H9 (cell line): ENCODE measurements at regions not wholly inside any gene's neighbourhood (a gene's known extent, or its start where the extent isn't known, plus 50 kb on each side); places are given as distances from the start of the nearest gene placed in this dataset.

ENCODE experiments used
- DNase-seq: peaks from one replicate; pipeline ENCODE4 v3.0.0-alpha.2; 2017
- H2AFZ ChIP-seq: one replicate; pipeline ENCODE4 v1.6.1; 2013; ENCODE audit warnings: mild to moderate bottlenecking, low read length, control low read depth, moderate library complexity
- H2AK5ac ChIP-seq: 2 replicates; pipeline ENCODE4 v1.6.1; 2013; ENCODE audit warnings: low read length, control low read depth, mixed read lengths; ENCODE audit not compliant: insufficient read length
- H2BK120ac ChIP-seq: one replicate; pipeline ENCODE4 v1.6.1; 2013; ENCODE audit warnings: low read depth, mild to moderate bottlenecking, low read length, control low read depth, inconsistent platforms; ENCODE audit not compliant: poor library complexity, severe bottlenecking
- H2BK12ac ChIP-seq: 2 replicates; pipeline ENCODE4 v1.6.1; 2013; ENCODE audit warnings: low read length, control low read depth, mixed read lengths, low read depth; ENCODE audit not compliant: insufficient read length
- H2BK15ac ChIP-seq: 2 replicates; pipeline ENCODE4 v1.6.1; 2013; ENCODE audit warnings: low read depth, low read length, control low read depth
- H2BK20ac ChIP-seq: one replicate; pipeline ENCODE4 v1.6.1; 2013; ENCODE audit warnings: low read depth, mild to moderate bottlenecking, low read length, control low read depth, inconsistent platforms; ENCODE audit not compliant: poor library complexity, severe bottlenecking
- H2BK5ac ChIP-seq: 2 replicates; pipeline ENCODE4 v1.6.1; 2013; ENCODE audit warnings: low read length, control low read depth, mixed read lengths; ENCODE audit not compliant: insufficient read length
- H3K14ac ChIP-seq: 2 replicates; pipeline ENCODE4 v1.6.1; 2013; ENCODE audit warnings: low read length, control low read depth; ENCODE audit not compliant: insufficient read depth
- H3K18ac ChIP-seq: 2 replicates; pipeline ENCODE4 v1.6.1; 2013; ENCODE audit warnings: low read depth, mild to moderate bottlenecking, mixed read lengths, low read length, control low read depth; ENCODE audit not compliant: insufficient read length
- H3K23ac ChIP-seq: 2 replicates; pipeline ENCODE4 v1.6.1; 2013; ENCODE audit warnings: low read length, control low read depth, mixed read lengths, low read depth; ENCODE audit not compliant: insufficient read length
- H3K23me2 ChIP-seq: 2 replicates; pipeline ENCODE4 v1.6.1; 2013; ENCODE audit warnings: low read depth, mild to moderate bottlenecking, mixed read lengths, low read length, control low read depth; ENCODE audit not compliant: insufficient read length, poor library complexity, severe bottlenecking
- H3K27ac ChIP-seq: 2 replicates; pipeline ENCODE4 v1.5.1; 2013; ENCODE audit warnings: low read length, control low read depth, mixed read lengths, low read depth; ENCODE audit not compliant: insufficient read length
- H3K27me3 ChIP-seq: 2 replicates; pipeline ENCODE4 v1.6.1; 2013; ENCODE audit warnings: low read length, control low read depth, inconsistent platforms; ENCODE audit not compliant: insufficient read depth
- H3K4ac ChIP-seq: 2 replicates; pipeline ENCODE4 v1.6.1; 2013; ENCODE audit warnings: low read depth, mild to moderate bottlenecking, control low read depth, inconsistent platforms, low read length, moderate library complexity
- H3K4me1 ChIP-seq: 2 replicates; pipeline ENCODE4 v1.6.1; 2013; ENCODE audit warnings: low read length, control low read depth, inconsistent platforms; ENCODE audit not compliant: insufficient read depth
- H3K4me2 ChIP-seq: 2 replicates; pipeline ENCODE4 v1.6.1; 2013; ENCODE audit warnings: low read length, control low read depth, mixed read lengths; ENCODE audit not compliant: insufficient read length, insufficient read depth
- H3K56ac ChIP-seq: 2 replicates; pipeline ENCODE4 v1.6.1; 2013; ENCODE audit warnings: low read depth, mild to moderate bottlenecking, mixed read lengths, low read length, control low read depth; ENCODE audit not compliant: insufficient read length
- H3K79me1 ChIP-seq: 2 replicates; pipeline ENCODE4 v1.6.1; 2013; ENCODE audit warnings: low read depth, mild to moderate bottlenecking, moderate library complexity, low read length, control low read depth, inconsistent platforms; ENCODE audit not compliant: insufficient read depth, poor library complexity, severe bottlenecking
- H3K79me2 ChIP-seq: 2 replicates; pipeline ENCODE4 v1.6.1; 2013; ENCODE audit warnings: low read length, control low read depth, inconsistent platforms; ENCODE audit not compliant: insufficient read depth
- H3K9ac ChIP-seq: 2 replicates; pipeline ENCODE4 v1.6.1; 2013; ENCODE audit warnings: low read length, control low read depth, mixed read lengths; ENCODE audit not compliant: insufficient read length; ENCODE audit errors: extremely low read depth
- H3K9me3 ChIP-seq: one replicate; pipeline ENCODE4 v1.6.1; 2013; ENCODE audit warnings: low read depth, low read length, inconsistent platforms; ENCODE audit not compliant: control insufficient read depth
- H3T11ph ChIP-seq: one replicate; pipeline ENCODE4 v1.6.1; 2013; ENCODE audit warnings: mild to moderate bottlenecking, low read length, control low read depth, inconsistent platforms
- H4K20me1 ChIP-seq: one replicate; pipeline ENCODE4 v1.6.1; 2013; ENCODE audit not compliant: control insufficient read depth, insufficient read length, insufficient read depth
- H4K5ac ChIP-seq: 2 replicates; pipeline ENCODE4 v1.6.1; 2013; ENCODE audit warnings: low read depth, mild to moderate bottlenecking, mixed read lengths, low read length, control low read depth; ENCODE audit not compliant: insufficient read length
- H4K8ac ChIP-seq: replicated peaks from 2 replicates; pipeline ENCODE4 v1.6.1; 2013; ENCODE audit warnings: low read length, control low read depth, mixed read lengths, low read depth; ENCODE audit not compliant: insufficient read length
- H4K91ac ChIP-seq: 2 replicates; pipeline ENCODE4 v1.6.1; 2013; ENCODE audit warnings: low read depth, mild to moderate bottlenecking, moderate library complexity, mixed read lengths, low read length, control low read depth; ENCODE audit not compliant: insufficient read length
- H3K27ac Mint-ChIP-seq, 3 experiments: 2 replicates in 2 of 3; 3 replicates in 1 of 3; pipeline ENCODE4 v1.8.0; 2020 to 2021; ENCODE audit warnings: mixed read lengths in 3 of 3, mild to moderate bottlenecking in 1 of 3, moderate library complexity in 1 of 3
- H3K27me3 Mint-ChIP-seq: 2 replicates; pipeline ENCODE4 v1.8.0; 2021; ENCODE audit warnings: low read depth, mild to moderate bottlenecking, moderate library complexity, mixed read lengths
- H3K36me3 Mint-ChIP-seq, 3 experiments: 2 replicates in 2 of 3; 3 replicates in 1 of 3; pipeline ENCODE4 v1.8.0; 2020 to 2021; ENCODE audit warnings: low read depth in 3 of 3, mixed read lengths in 3 of 3; ENCODE audit not compliant: insufficient read depth in 1 of 3
- H3K4me1 Mint-ChIP-seq, 2 experiments: 2 replicates each; pipeline ENCODE4 v1.8.0; 2020; ENCODE audit warnings: mixed read lengths in 2 of 2
- H3K4me3 Mint-ChIP-seq, 2 experiments: 2 replicates in 1 of 2; 3 replicates in 1 of 2; pipeline ENCODE4 v1.8.0; 2020 to 2021; ENCODE audit warnings: mild to moderate bottlenecking in 2 of 2, mixed read lengths in 2 of 2, moderate library complexity in 1 of 2
- H3K9me3 Mint-ChIP-seq, 2 experiments: 2 replicates in 1 of 2; 3 replicates in 1 of 2; pipeline ENCODE4 v1.8.0; 2020; ENCODE audit warnings: mild to moderate bottlenecking in 2 of 2, mixed read lengths in 2 of 2, moderate library complexity in 1 of 2
- CTCF ChIP-seq: fragments of 200-600 bp; sonication (generic); conservative IDR thresholded peaks from 3 replicates; pipeline ENCODE4 v1.8.0; 2021; ENCODE audit warnings: antibody characterized with exemption, mild to moderate bottlenecking
- WGBS: extraction: QIAGEN DNeasy Blood & Tissue Kit; methylation state at CpG from one replicate; pipeline ENCODE4 v1.1.7; 2013; ENCODE audit warnings: missing lambda C conversion rate, low lambda C conversion rate, mixed read lengths; ENCODE audit not compliant: insufficient read length; ENCODE audit errors: extremely low coverage; 5-methylcytosine and 5-hydroxymethylcytosine counted together

GRCh38 chr2:62596061-62596921 is 90.3 kb upstream of the TMEM17 start:
- H3K9me3 ChIP-seq: no peaks in the 10 kb centered on the region
- H2BK15ac ChIP-seq: no peak overlapping the region

More at GRCh38 chr2:62596061-62596921, 90.3 kb upstream of the TMEM17 start:
- Histone ChIP-seq H3K4me2 (no peak overlapping the region), H3K14ac (no peak overlapping the region), H3K23ac (no peak overlapping the region), H4K20me1 (no peaks in the 10 kb centered on the region), H2AFZ (no peak overlapping the region), H3T11ph (no peak overlapping the region), H3K79me1 (no peaks in the 10 kb centered on the region), H2BK5ac (no peak overlapping the region), H4K5ac (no peak overlapping the region), H3K4ac (no peak overlapping the region), H2BK20ac (no peak overlapping the region), H2AK5ac (no peak overlapping the region), H2BK12ac (no peak overlapping the region), H3K56ac (no peak overlapping the region), H4K8ac (no peak overlapping the region), H3K27me3 (no peaks in the 10 kb centered on the region), H3K4me1 (no peaks in the 10 kb centered on the region), H2BK120ac (no peak overlapping the region), H3K27ac (no peak overlapping the region), H3K18ac (no peak overlapping the region), H4K91ac (no peak overlapping the region), H3K23me2 (no peaks in the 10 kb centered on the region), H3K9ac (no peak overlapping the region), H3K79me2 (no peaks in the 10 kb centered on the region)
- Mint-ChIP-seq H3K9me3 (peaks cover 9 to 10% of the 10 kb centered on the region in 2 experiments; a peak in 4 of 5 replicates), H3K27ac (no peak overlapping the region), H3K27me3 (no peaks in the 10 kb centered on the region), H3K4me1 (peaks cover 0 to 4% of the 10 kb centered on the region in 2 experiments; a peak in 1 of 4 replicates), H3K4me3 (no peak overlapping the region), H3K36me3 (peaks cover 0 to 3% (median 0%) of the 10 kb centered on the region in 3 experiments; a peak in 4 of 7 replicates)
- no CpG with 5 or more reads among the region's 3 CpGs for WGBS
- TF ChIP-seq CTCF: no peak
- DNase-seq: no peak
